Activated CD4-positive, alpha-beta memory T cell treated with anti-CD3 and anti-CD28 coated beads for 36 hours (primary cell): ENCODE measurements at regions not wholly inside any gene's neighbourhood (a gene's known extent, or its start where the extent isn't known, plus 50 kb on each side); places are given as distances from the start of the nearest gene placed in this dataset.
"Not testable (repeated sequence)": the region's sequence is repeated elsewhere in the genome, so short reads cannot be mapped to it uniquely, and the experiment has no call there.

Experiments
- CTCF ChIA-PET: fragments of 350-600 bp; sonication (Branson Sonifier 250); formaldehyde crosslinking; loops from one replicate; lab custom pipeline; 2021; ENCODE audit warnings: antibody characterized with exemption, inconsistent platforms; lab: Charles Lee
- POLR2A ChIA-PET: fragments of 350-600 bp; sonication (Branson Sonifier 250); formaldehyde crosslinking; loops from one replicate; lab custom pipeline; 2021; ENCODE audit warnings: antibody characterized with exemption; lab: Charles Lee
- DNase-seq: peaks from one replicate; pipeline ENCODE4 v3.0.0-alpha.2; 2020
- H3K27ac Mint-ChIP-seq: one replicate; pipeline ENCODE4 v1.8.0; 2021; ENCODE audit warnings: mixed read lengths
- H3K27me3 Mint-ChIP-seq: one replicate; pipeline ENCODE4 v1.8.0; 2021; ENCODE audit warnings: mixed read lengths
- H3K36me3 Mint-ChIP-seq: one replicate; pipeline ENCODE4 v1.8.0; 2021; ENCODE audit warnings: mixed read lengths
- H3K4me1 Mint-ChIP-seq: one replicate; pipeline ENCODE4 v1.8.0; 2021; ENCODE audit warnings: low read depth, mixed read lengths
- H3K4me3 Mint-ChIP-seq: one replicate; pipeline ENCODE4 v1.8.0; 2021; ENCODE audit warnings: mild to moderate bottlenecking, mixed read lengths
- H3K9me3 Mint-ChIP-seq: one replicate; pipeline ENCODE4 v1.8.0; 2021; ENCODE audit warnings: mixed read lengths
- intact Hi-C: fragments of 100-400 bp; cut with micrococcal nuclease; formaldehyde crosslinking; loops from one replicate; pipeline ENCODE4 v1.15.1; 2023

DNA sequence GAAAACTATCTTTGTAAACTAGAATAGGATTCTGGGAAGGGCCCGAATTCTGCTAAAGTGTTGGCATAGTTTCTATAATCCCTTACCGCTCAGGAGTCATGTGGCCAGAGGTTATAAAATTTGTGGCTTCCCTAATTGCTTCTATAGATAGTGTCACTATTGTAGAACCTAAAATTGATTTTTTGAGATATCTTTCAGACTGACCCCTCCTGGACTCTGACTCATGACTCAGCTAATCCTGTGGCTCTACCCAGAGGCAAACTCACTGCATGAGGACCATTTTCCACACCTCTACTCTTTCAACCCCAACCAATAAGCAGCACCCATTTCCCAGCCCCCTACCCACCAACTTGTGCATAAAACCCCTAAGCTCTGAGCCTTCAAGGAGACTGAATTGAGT lies 61.8 kb upstream of the PRSS23 start:
- Mint-ChIP-seq H3K4me1 (peaks cover 15% of the 10 kb centered on the region), H3K9me3 (no peaks in the 10 kb centered on the region), H3K36me3 (no peaks in the 10 kb centered on the region), H3K27me3 (peaks cover 4% of the 10 kb centered on the region), H3K4me3 (no peak overlapping the region), H3K27ac (no peak overlapping the region)
- ChIA-PET CTCF (no interaction called here), POLR2A (no interaction called here)
- no peak for DNase-seq
- intact Hi-C loops: no loop called here

DNA sequence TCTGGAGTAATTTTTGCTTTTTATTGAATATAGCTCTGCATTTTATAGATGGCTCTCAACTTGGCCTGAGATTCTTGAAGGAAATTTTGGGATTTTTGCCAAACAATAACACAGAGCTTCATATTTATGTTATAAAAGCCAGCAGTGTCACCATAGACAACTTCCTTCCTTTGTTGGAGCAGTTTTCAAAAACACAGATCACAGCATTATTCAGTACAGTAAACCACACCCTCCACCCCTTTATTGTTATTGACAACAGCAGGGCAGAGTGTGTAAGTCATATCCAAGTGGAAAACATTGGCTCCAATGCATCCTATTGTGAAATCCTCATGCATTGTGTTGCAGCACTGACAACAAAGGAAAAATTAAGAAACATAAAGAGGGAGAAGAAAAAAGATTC lies 62.6 kb upstream of the PRSS23 start:
- DNase-seq: no peak
- Mint-ChIP-seq H3K4me3 (no peak overlapping the region), H3K9me3 (no peaks in the 10 kb centered on the region), H3K27ac (no peak overlapping the region), H3K27me3 (peaks cover 4% of the 10 kb centered on the region), H3K36me3 (no peaks in the 10 kb centered on the region), H3K4me1 (peaks cover 9% of the 10 kb centered on the region)
- intact Hi-C loops: no loop called here
- CTCF ChIA-PET: no interaction called here
- POLR2A ChIA-PET: no interaction called here

DNA sequence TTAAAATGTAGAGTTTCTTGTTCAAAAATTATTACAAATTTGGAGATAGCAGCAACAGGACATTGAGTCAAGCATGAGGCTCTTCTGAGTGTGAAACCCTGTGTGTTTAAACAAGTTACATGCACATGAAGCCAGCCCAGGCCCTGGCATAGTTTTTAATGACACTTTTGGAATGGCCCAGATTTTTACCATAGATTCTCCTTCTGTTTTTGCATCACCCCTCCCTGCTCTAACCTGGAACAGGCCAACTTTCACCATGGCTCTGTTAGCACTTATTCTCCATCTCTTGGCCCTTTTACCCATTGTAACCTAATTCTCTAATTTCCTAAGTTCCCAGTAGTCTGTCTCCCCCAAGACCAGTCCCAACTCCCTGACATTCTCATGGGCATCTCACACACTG lies 63.1 kb upstream of the PRSS23 start:
- Mint-ChIP-seq H3K4me3 (no peak overlapping the region), H3K4me1 (peaks cover 7% of the 10 kb centered on the region), H3K27ac (no peak overlapping the region), H3K27me3 (no peaks in the 10 kb centered on the region), H3K9me3 (no peaks in the 10 kb centered on the region), H3K36me3 (no peaks in the 10 kb centered on the region)
- ChIA-PET POLR2A (no interaction called here), CTCF (no interaction called here)
- no peak for DNase-seq
- intact Hi-C loops: no loop called here

DNA sequence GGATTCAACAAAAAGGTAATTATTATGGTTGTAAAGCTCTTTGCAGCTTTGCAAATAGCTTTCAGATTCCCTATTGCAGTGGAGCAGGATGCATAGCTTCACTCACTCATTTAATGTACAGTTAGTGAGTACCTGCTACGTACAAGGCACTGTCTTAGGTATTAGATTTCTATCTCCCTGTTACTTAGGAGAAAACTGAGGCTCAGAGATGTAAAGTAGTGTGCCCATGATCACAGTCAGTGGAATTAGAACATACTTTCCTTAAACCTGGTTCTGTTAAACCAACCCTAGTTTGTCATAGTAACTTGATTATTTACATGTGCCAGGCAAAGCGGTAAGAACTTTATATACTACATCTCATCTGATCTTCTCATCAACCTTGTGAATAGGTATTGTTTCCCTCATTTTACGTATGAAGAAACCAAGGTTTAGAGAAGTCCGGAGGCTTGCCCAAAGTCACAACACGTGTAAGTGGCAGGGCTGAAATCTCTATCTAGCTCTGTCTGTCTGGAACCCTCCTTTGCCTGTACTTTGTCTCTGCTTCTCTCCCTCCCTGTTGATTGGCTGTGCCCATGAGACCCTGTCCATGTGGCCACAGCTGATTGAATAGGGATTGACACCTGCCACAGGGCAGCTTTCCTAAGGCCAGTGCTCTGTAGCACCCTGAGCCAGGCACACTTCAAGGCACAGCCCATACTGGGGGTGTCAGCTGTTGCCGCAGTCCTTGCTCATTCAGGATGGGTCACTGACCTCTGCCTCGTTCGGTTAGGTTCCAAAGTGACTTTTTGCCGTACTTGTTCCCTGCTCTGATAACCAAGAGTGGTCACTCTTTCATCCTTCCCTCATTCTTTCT lies 63.8 kb upstream of the PRSS23 start:
- DNase-seq: no peak
- Mint-ChIP-seq H3K27me3 (no peaks in the 10 kb centered on the region), H3K9me3 (no peaks in the 10 kb centered on the region), H3K36me3 (no peaks in the 10 kb centered on the region), H3K27ac (no peak overlapping the region), H3K4me1 (peaks cover 7% of the 10 kb centered on the region), H3K4me3 (no peak overlapping the region)
- intact Hi-C loops: no loop called here
- CTCF ChIA-PET: no interaction called here
- POLR2A ChIA-PET: no interaction called here

DNA sequence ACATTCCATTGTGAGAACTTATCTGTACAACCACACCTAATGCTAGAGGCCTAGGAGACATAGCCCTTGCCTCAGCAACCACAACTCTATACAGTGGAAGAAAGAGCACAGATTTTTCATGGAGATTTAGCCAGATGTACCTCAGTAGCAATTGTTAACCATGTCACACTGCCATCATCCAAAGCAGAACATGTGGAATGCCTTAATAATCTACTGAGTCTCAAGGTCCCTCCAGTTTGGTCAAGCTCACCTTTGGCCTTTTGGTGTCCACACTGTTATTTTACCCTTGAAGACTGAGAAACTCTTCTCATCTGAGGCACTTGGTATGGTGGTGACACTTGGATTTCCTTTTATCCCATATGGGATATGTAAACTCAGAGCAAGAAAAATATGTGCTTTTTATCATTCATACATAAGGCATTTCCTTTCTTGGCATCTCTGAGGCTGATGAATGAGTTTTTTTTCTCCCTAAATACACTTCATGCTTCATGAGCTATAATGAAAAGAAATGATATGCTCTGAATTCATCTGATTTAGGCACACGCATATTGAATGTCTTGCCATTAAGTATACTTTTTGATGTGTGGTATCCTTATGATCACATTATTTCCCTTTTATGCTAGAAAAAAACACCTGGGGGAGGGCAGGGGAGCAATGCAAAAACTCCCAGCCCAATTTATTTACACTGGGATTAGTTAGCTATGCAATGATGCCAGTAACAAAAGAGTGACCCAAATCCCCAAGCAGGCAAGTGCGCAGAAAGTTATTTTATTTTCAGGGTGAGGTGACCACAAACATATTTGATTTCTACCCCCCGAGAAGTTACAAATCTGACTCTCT lies 63.3 kb upstream of the ME3 start:
- Mint-ChIP-seq H3K9me3 (peaks cover 3% of the 10 kb centered on the region), H3K27me3 (no peaks in the 10 kb centered on the region), H3K36me3 (no peaks in the 10 kb centered on the region), H3K4me1 (peaks cover 4% of the 10 kb centered on the region), H3K27ac (no peak overlapping the region), H3K4me3 (no peak overlapping the region)
- ChIA-PET POLR2A (no interaction called here), CTCF (no interaction called here)
- intact Hi-C loops: no loop called here
- DNase-seq: no peak

DNA sequence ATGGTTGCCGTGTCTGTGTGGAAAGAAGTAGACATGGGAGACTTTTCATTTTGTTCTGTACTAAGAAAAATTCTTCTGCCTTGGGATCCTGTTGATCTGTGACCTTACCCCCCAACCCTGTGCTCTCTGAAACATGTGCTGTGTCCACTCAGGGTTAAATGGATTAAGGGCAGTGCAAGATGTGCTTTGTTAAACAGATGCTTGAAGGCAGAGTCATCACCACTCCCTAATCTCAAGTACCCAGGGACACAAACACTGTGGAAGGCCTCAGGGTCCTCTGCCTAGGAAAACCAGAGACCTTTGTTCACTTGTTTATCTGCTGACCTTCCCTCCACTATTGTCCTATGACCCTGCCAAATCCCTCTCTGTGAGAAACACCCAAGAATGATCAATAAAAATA lies 60.3 kb upstream of the ME3 start:
- POLR2A ChIA-PET, H3K27ac Mint-ChIP-seq, H3K36me3 Mint-ChIP-seq, H3K4me1 Mint-ChIP-seq, intact Hi-C loops, H3K27me3 Mint-ChIP-seq, H3K9me3 Mint-ChIP-seq, CTCF ChIA-PET, H3K4me3 Mint-ChIP-seq, DNase-seq: not testable (repeated sequence)

DNA sequence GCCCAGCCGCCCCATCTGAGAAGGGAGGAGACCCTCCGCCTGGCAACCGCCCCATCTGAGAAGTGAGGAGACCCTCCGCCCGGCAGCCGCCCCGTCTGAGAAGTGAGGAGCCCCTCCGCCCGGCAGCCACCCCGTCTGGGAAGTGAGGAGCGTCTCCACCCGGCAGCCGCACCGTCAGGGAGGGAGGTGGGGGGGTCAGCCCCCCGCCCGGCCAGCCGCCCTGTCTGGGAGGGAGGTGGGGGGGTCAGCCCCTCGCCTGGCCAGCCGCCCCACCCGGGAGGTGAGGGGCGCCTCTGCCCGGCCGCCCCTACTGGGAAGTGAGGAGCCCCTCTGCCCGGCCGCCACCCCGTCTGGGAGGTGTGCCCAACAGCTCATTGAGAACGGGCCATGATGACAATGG lies 59.9 kb upstream of the ME3 start:
- H3K27ac Mint-ChIP-seq, CTCF ChIA-PET, H3K36me3 Mint-ChIP-seq, H3K4me3 Mint-ChIP-seq, intact Hi-C loops, POLR2A ChIA-PET, H3K9me3 Mint-ChIP-seq, H3K4me1 Mint-ChIP-seq, H3K27me3 Mint-ChIP-seq, DNase-seq: not testable (repeated sequence)

DNA sequence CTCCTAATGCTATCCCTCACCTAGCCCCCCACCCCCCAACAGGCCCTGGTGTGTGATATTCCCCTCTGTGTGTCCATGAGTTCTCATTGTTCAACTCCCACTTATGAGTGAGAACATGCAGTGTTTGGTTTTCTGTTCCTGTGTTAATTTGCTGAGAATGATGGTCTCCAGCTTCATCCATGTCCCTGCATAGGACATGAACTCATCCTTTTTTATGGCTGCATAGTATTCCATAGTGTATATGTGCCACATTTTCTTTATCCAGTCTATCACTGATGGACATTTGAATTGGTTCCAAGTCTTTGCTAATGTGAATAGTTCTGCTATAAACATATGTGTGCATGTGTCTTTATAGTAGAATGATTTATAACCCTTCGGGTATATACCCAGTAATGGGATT lies 57.2 kb upstream of the ME3 start:
- POLR2A ChIA-PET, H3K36me3 Mint-ChIP-seq, H3K4me3 Mint-ChIP-seq, H3K4me1 Mint-ChIP-seq, intact Hi-C loops, H3K27me3 Mint-ChIP-seq, H3K27ac Mint-ChIP-seq, CTCF ChIA-PET, DNase-seq, H3K9me3 Mint-ChIP-seq: not testable (repeated sequence)

DNA sequence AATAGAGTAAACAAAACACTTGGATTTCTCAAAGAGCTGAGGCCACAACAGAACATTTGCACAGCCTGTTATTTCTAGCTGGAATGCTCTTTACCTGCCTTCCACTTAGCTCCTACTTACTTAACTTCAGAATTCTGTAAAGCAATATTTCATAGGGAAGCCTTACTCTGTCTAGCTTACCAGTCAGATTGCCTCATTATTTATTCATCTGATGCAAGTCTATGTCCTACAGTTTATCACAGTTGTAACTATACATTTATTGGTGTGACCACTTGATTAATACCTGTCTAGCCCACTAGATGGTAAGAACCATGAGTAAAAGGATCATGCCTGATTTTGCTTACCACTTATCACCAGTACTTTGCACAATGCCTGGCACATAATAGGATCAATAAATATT lies 56.1 kb upstream of the ME3 start:
- ChIA-PET CTCF (no interaction called here), POLR2A (no interaction called here)
- DNase-seq: no peak
- intact Hi-C loops: no loop called here
- Mint-ChIP-seq H3K27me3 (peaks cover 2% of the 10 kb centered on the region), H3K4me1 (no peaks in the 10 kb centered on the region), H3K9me3 (peaks cover 3% of the 10 kb centered on the region), H3K36me3 (no peaks in the 10 kb centered on the region), H3K27ac (no peak overlapping the region), H3K4me3 (no peak overlapping the region)

DNA sequence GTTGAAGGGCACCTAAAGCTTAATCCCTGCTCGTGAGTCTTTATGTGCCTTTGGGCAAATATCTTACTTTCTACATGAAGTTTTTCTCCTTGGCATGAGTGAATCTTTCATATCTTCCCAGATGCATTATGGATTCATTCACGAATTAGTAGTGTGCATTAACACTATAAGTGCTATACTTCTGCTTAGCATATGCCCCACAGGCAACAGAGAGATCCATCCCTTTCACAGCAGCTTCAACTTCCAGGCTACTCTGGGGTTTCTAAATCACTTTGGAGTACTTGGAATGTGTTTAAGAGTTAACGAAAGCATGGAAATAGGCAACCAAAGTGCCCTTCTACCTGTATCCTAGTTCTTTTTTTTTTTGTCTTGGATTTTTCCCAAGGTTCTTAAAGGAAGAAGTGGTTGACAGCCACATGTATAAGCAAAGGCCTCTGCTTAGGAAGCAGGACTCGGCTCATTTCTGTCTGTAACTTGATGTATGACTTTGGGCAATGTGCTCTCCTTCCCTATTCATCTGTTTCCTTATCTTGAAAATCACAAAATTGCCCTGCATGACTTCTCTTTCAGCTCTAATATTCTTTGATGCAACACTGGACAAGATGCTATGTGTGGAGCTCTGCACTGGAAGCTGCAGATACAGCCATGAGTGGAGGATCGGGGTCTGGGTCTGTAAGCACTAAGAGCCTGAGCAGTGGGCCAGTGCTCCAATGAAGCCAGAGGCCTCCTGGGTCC lies 54.5 kb upstream of the ME3 start:
- no peak overlapping the region for H3K4me3 Mint-ChIP-seq
- CTCF ChIA-PET: no interaction called here

DNA sequence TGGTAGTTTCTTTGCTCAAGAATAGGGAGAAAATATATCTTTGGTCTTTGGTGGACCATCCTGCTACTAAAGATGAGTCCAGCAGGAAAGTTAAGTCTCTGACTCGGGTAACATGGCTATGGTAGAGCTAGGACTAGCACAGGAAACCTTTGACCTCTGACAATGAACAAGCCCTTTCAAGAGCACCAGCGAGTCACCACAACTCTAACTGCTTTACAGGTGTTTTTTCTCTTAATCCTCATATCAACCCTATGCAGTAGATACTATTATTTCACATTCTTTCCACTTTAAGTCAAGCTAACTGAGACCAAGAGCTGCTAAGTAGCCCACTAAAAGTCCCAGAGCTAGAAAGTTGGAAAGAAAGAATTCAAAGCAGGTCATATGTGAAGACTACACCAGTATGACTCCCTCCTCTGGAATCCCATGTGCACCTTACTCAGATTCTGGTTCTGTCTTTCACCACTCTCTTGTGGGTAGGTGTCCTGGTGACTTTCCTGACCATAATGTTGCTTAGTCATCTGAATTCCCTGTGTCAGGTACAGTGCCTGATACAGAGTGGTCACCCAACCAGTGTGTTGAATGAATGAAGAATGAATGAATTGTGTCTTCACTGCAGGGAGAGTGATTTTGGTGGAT lies 53.8 kb upstream of the ME3 start:
- Mint-ChIP-seq H3K4me1 (no peaks in the 10 kb centered on the region), H3K27me3 (peaks cover 2% of the 10 kb centered on the region), H3K9me3 (peaks cover 14% of the 10 kb centered on the region), H3K36me3 (no peaks in the 10 kb centered on the region), H3K27ac (no peak overlapping the region), H3K4me3 (no peak overlapping the region)
- intact Hi-C loops: no loop called here
- no peak for DNase-seq
- ChIA-PET CTCF (no interaction called here), POLR2A (no interaction called here)

More for the DNA sequence above, 54.5 kb upstream of the ME3 start:
- H3K4me1 Mint-ChIP-seq: no peaks in the 10 kb centered on the region
- intact Hi-C loops: no loop called here
- no peak for DNase-seq
- H3K27me3 Mint-ChIP-seq: peaks cover 2% of the 10 kb centered on the region
- POLR2A ChIA-PET: no interaction called here
- H3K9me3 Mint-ChIP-seq: peaks cover 12% of the 10 kb centered on the region
- H3K36me3 Mint-ChIP-seq: no peaks in the 10 kb centered on the region
- no peak overlapping the region for H3K27ac Mint-ChIP-seq

DNA sequence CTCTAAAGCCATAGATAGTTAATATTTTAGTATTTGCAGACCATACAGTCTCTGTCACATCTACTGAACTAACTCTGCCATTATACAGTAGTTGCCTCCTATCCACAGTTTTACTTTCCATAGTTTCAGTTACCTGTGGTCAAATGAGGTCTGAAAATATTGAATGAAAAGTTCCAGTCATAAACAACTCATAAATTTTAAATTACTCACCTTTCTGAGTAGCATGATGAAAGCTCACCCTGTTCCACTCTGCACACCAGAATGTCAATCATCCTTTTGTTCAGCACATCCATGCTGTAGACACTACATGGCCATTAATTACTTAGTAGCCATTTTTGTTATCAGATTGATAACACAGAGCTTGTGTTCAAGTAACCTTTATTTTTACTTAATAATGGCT lies 51.7 kb upstream of the ME3 start:
- CTCF ChIA-PET: no interaction called here
- Mint-ChIP-seq H3K27ac (no peak overlapping the region), H3K36me3 (no peaks in the 10 kb centered on the region), H3K4me1 (no peaks in the 10 kb centered on the region), H3K9me3 (peaks cover 11% of the 10 kb centered on the region), H3K4me3 (no peak overlapping the region), H3K27me3 (peaks cover 5% of the 10 kb centered on the region)
- intact Hi-C loops: no loop called here
- POLR2A ChIA-PET: no interaction called here
- no peak for DNase-seq
